Left ventricle myocardium inferior (tissue), 1 donor: ENCODE measurements at regions not wholly inside any gene's neighbourhood (a gene's known extent, or its start where the extent isn't known, plus 50 kb on each side); places are given as distances from the start of the nearest gene placed in this dataset.

Experiments
- DNase-seq: peaks from one replicate; pipeline ENCODE4 v3.0.0-alpha.2; 2020
- H3K27ac ChIP-seq: fragments of 200-600 bp; replicated peaks from 2 replicates; pipeline ENCODE4 v1.8.0; 2021
- H3K27me3 ChIP-seq: fragments of 200-600 bp; 2 replicates; pipeline ENCODE4 v1.8.0; 2021; ENCODE audit warnings: low read depth
- H3K36me3 ChIP-seq: fragments of 200-600 bp; 2 replicates; pipeline ENCODE4 v1.8.0; 2021
- H3K4me1 ChIP-seq: fragments of 200-600 bp; 2 replicates; pipeline ENCODE4 v1.8.0; 2021
- H3K4me3 ChIP-seq: fragments of 200-600 bp; 2 replicates; pipeline ENCODE4 v1.8.0; 2021; ENCODE audit warnings: mild to moderate bottlenecking, moderate library complexity
- H3K9me3 ChIP-seq: fragments of 200-600 bp; replicated peaks from 2 replicates; pipeline ENCODE4 v1.8.0; 2021
- CTCF ChIP-seq: fragments of 200-600 bp; IDR thresholded peaks from 2 replicates; pipeline ENCODE4 v1.8.0; 2021; ENCODE audit warnings: antibody characterized with exemption, mild to moderate bottlenecking, borderline replicate concordance
- intact Hi-C: fragments of 100-400 bp; cut with micrococcal nuclease; formaldehyde crosslinking; loops from one replicate; pipeline ENCODE4 v1.11.0; 2022
- donor health status: DM: no; HTN: yes; CAD: no; lungs with severe emphysema.

- Histone ChIP-seq H3K27me3 (peaks cover 30% of the 10 kb centered on the region), H3K4me1 (no peaks in the 10 kb centered on the region), H3K4me3 (no peak overlapping the region), H3K27ac (no peak overlapping the region), H3K9me3 (no peaks in the 10 kb centered on the region), H3K36me3 (no peaks in the 10 kb centered on the region)
- TF ChIP-seq CTCF, result no peak
- intact Hi-C loops, result no loop called here
- DNase-seq, result no peak
These were observed 61.6 kb upstream of the PPM1J start for GRCh38 chr1:112776688-112777087.

GRCh38 chr1:112772781-112773180 is 57.6 kb upstream of the PPM1J start:
- no peak for TF ChIP-seq CTCF
- Histone ChIP-seq H3K4me3 (no peak overlapping the region), H3K4me1 (no peaks in the 10 kb centered on the region), H3K36me3 (no peaks in the 10 kb centered on the region), H3K9me3 (no peaks in the 10 kb centered on the region), H3K27me3 (peaks cover 45% of the 10 kb centered on the region), H3K27ac (no peak overlapping the region)
- intact Hi-C loops, result no loop called here
- no peak for DNase-seq

GRCh38 chr1:112770724-112771123 is 55.6 kb upstream of the PPM1J start:
- no peak for DNase-seq
- no peaks in the 10 kb centered on the region for H3K9me3 ChIP-seq
- no peak overlapping the region for H3K4me3 ChIP-seq
- no peaks in the 10 kb centered on the region for H3K36me3 ChIP-seq
- no peaks in the 10 kb centered on the region for H3K4me1 ChIP-seq
- peaks cover 52% of the 10 kb centered on the region for H3K27me3 ChIP-seq
- H3K27ac ChIP-seq, result no peak overlapping the region
- intact Hi-C loops, result no loop called here
- no peak for TF ChIP-seq CTCF

GRCh38 chr1:112769611-112770010 is 54.5 kb upstream of the PPM1J start:
- Histone ChIP-seq H3K27me3 (peaks cover 52% of the 10 kb centered on the region), H3K9me3 (no peaks in the 10 kb centered on the region), H3K4me3 (no peak overlapping the region), H3K27ac (no peak overlapping the region), H3K36me3 (no peaks in the 10 kb centered on the region), H3K4me1 (no peaks in the 10 kb centered on the region)
- no peak for DNase-seq
- intact Hi-C loops, result no loop called here
- no peak for TF ChIP-seq CTCF

- no peak for DNase-seq
- Histone ChIP-seq H3K4me1 (peaks cover 1% of the 10 kb centered on the region), H3K36me3 (no peaks in the 10 kb centered on the region), H3K4me3 (no peak overlapping the region), H3K27me3 (peaks cover 45% of the 10 kb centered on the region), H3K9me3 (no peaks in the 10 kb centered on the region), H3K27ac (no peak overlapping the region)
- no peak for TF ChIP-seq CTCF
- intact Hi-C loops, result no loop called here
These were observed 52.5 kb upstream of the PPM1J start for GRCh38 chr1:112767646-112768045.
